Transverse colon (tissue), 4 donors: ENCODE measurements at regions not wholly inside any gene's neighbourhood (a gene's known extent, or its start where the extent isn't known, plus 50 kb on each side); places are given as distances from the start of the nearest gene placed in this dataset.
A peak's percentile ranks its signal among the peaks of the same experiment; 100 is the strongest.

Experiments
- DNase-seq: peaks from one replicate; pipeline ENCODE4 v3.0.0-alpha.2; 2019
- H3K27ac ChIP-seq, 4 donors: fragments of 200-600 bp; sonication (generic); 2 replicates each; pipeline ENCODE4 v1.5.1; 2016 to 2018; ENCODE audit warnings: inconsistent platforms in 4 of 4
- H3K27me3 ChIP-seq: fragments of 200-600 bp; sonication (generic); 2 replicates; pipeline ENCODE4 v1.5.1; 2017; ENCODE audit warnings: inconsistent platforms
- H3K36me3 ChIP-seq, 4 donors: fragments of 200-600 bp; sonication (generic); 2 replicates each; pipeline ENCODE4 v1.5.1; 2017 to 2019; ENCODE audit warnings: inconsistent platforms in 4 of 4
- H3K4me1 ChIP-seq, 4 donors: fragments of 200-600 bp; sonication (generic); 2 replicates each; pipeline ENCODE4 v1.5.1; 2017 to 2020; ENCODE audit warnings: inconsistent platforms in 4 of 4
- H3K4me3 ChIP-seq, 4 donors: fragments of 200-600 bp; sonication (generic); 1 replicate in 1 of 4; 2 replicates in 3 of 4; pipeline versions ENCODE4 v1.5.1 to v1.6.1; 2017 to 2019; ENCODE audit warnings: inconsistent platforms in 4 of 4
- H3K9me3 ChIP-seq, 2 donors: fragments of 200-600 bp; sonication (generic); 2 replicates each; pipeline ENCODE4 v1.5.1; 2017 to 2019; ENCODE audit warnings: inconsistent platforms in 2 of 2
- CTCF ChIP-seq, 5 experiments: fragments of 200-600 bp in 3 of 5; fragments of 450-650 bp in 2 of 5; sonication (generic) in 3 of 5; IDR thresholded peaks; 1 replicate in 2 of 5; 2 replicates in 3 of 5; pipeline ENCODE4 v1.5.1; 2016 to 2017; ENCODE audit warnings: antibody characterized with exemption in 5 of 5, inconsistent platforms in 3 of 5, mild to moderate bottlenecking in 2 of 5, moderate library complexity in 1 of 5
- EP300 ChIP-seq: sonication (generic); formaldehyde crosslinking; IDR thresholded peaks from one replicate; pipeline ENCODE4 v1.6.1; 2017; ENCODE audit warnings: antibody characterized with exemption, low read depth
- POLR2A ChIP-seq: fragments of 450-650 bp; IDR thresholded peaks from one replicate; pipeline ENCODE4 v1.6.1; 2016; ENCODE audit warnings: antibody characterized with exemption, mild to moderate bottlenecking, moderate library complexity
- POLR2AphosphoS5 ChIP-seq, 3 donors: sonication (generic); formaldehyde crosslinking; IDR thresholded peaks; one replicate each; pipeline ENCODE4 v1.6.1; 2016; ENCODE audit warnings: antibody characterized with exemption in 3 of 3
- WGBS, 2 donors: methylation state at CpG; one replicate each; pipeline ENCODE4 v1.1.5; 2018; ENCODE audit warnings: low coverage in 1 of 2; 5-methylcytosine and 5-hydroxymethylcytosine counted together
- in situ Hi-C, 4 donors: fragments of 200-750 bp; cut with MboI; loops; one replicate each; pipeline versions ENCODE4 v1.15.0 to v1.15.1; 2017; ENCODE audit warnings: low sequenced_read_pairs in 3 of 4, low pct_ligation_motif_present in 1 of 4, low pct_unique_long_range_greater_than_20kb in 1 of 4
- intact Hi-C: fragments of 100-400 bp; cut with DNase I; formaldehyde crosslinking; loops from one replicate; pipeline ENCODE4 v1.15.1; 2023; ENCODE audit warnings: low total_unique reads

GRCh38 chr5:173413471-173413982, 85.3 kb upstream of the STC2 start:
- no peak for TF ChIP-seq CTCF (IDR thresholded peaks at IDR 0.05)
- TF ChIP-seq POLR2A: no peak
- TF ChIP-seq POLR2AphosphoS5 (IDR thresholded peaks at IDR 0.05): no peak
- no peak for TF ChIP-seq EP300
- in situ Hi-C loops: no loop called here
- H3K36me3 ChIP-seq: no peaks in the 10 kb centered on the region
- no peak overlapping the region for H3K27ac ChIP-seq
- no peak for DNase-seq
- 60 to 82% methylated on average over 2 to 5 of the region's 5 CpGs for WGBS, 2 donors
- intact Hi-C loops: no loop called here
- no peaks in the 10 kb centered on the region for H3K27me3 ChIP-seq
- H3K9me3 ChIP-seq: no peaks in the 10 kb centered on the region
- H3K4me1 ChIP-seq: no peaks in the 10 kb centered on the region
- no peak overlapping the region for H3K4me3 ChIP-seq

- H3K27ac ChIP-seq: no peak overlapping the region
- in situ Hi-C loops (no loop called here), intact Hi-C loops (no loop called here)
- no peak overlapping the region for H3K4me3 ChIP-seq
- WGBS, 2 donors: 77% methylated on average over 12 of the region's 12 CpGs; no CpG with 5 or more reads in 1 of the 2 donors
- no peak for TF ChIP-seq POLR2AphosphoS5 (IDR thresholded peaks at IDR 0.05)
- no peak for TF ChIP-seq CTCF (IDR thresholded peaks at IDR 0.05)
- no peak for TF ChIP-seq EP300
- TF ChIP-seq POLR2A: no peak
- H3K36me3 ChIP-seq: no peaks in the 10 kb centered on the region
- H3K4me1 ChIP-seq: no peaks in the 10 kb centered on the region
- no peak for DNase-seq
- no peaks in the 10 kb centered on the region for H3K27me3 ChIP-seq
- H3K9me3 ChIP-seq: no peaks in the 10 kb centered on the region
Measured at GRCh38 chr5:173412566-173412965, 84.4 kb upstream of the STC2 start.

DNA sequence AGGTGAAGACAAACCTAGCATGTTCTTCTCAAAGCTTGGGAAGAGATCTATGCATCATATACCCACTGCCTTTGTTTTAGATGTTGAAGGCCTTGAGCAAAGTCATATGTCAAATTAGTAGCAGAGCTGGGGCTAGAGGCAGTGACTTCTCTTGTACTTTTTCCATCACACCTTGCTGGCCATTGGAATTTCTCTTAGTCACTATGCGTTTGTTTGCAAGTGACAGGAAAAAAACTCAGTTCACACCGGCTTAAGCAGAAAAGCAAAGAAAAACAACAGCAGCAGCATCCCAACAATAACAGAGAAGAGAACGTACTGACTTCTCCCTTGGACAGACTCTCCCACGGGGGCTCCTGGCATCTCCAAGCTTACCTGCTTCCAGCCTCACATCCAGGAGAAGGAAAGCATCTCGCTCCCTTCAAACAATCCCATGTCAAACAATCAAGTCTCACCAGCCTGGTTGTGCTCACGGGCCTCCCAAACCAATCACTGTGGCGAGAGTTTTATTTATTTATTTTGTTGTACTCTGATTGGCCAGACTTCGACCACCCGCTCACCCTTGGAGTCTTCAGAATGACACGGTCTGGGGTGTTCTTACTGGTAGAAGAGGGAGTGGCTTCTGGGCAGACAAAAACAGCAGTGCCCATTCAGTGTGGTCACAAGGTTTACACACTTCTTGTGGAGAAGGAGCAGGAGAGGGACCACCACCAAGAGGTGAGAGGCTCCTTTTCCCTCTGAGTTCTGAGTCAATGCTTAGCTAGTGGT, 83.8 kb upstream of the STC2 start:
- Histone ChIP-seq H3K4me3 (no peak overlapping the region), H3K36me3 (no peaks in the 10 kb centered on the region), H3K27me3 (no peaks in the 10 kb centered on the region), H3K27ac (no peak overlapping the region), H3K4me1 (no peaks in the 10 kb centered on the region), H3K9me3 (no peaks in the 10 kb centered on the region)
- no peak for DNase-seq
- in situ Hi-C loops (no loop called here), intact Hi-C loops (no loop called here)
- TF ChIP-seq POLR2AphosphoS5 (IDR thresholded peaks at IDR 0.05) (no peak), POLR2A (no peak), EP300 (no peak), CTCF (IDR thresholded peaks at IDR 0.05) (no peak)
- WGBS, 2 donors: 61% methylated on average over 10 of the region's 10 CpGs; no CpG with 5 or more reads in 1 of the 2 donors

- TF ChIP-seq POLR2A (no peak), EP300 (no peak), CTCF (IDR thresholded peaks at IDR 0.05) (no peak), POLR2AphosphoS5 (IDR thresholded peaks at IDR 0.05) (no peak)
- WGBS, 2 donors: 83 to 89% methylated on average over 6 to 9 of the region's 9 CpGs
- in situ Hi-C loops: no loop called here
- Histone ChIP-seq H3K27ac (peak overlapping the region in 1 of 4 donors; percentile 21), H3K36me3 (no peaks in the 10 kb centered on the region), H3K9me3 (no peaks in the 10 kb centered on the region), H3K4me3 (no peak overlapping the region), H3K4me1 (no peaks in the 10 kb centered on the region), H3K27me3 (no peaks in the 10 kb centered on the region)
- intact Hi-C loops: no loop called here
- DNase-seq: no peak
Measured at GRCh38 chr5:173410459-173411233, 82.4 kb upstream of the STC2 start.
